NT2/D1 (cell line): ENCODE measurements at regions not wholly inside any gene's neighbourhood (a gene's known extent, or its start where the extent isn't known, plus 50 kb on each side); places are given as distances from the start of the nearest gene placed in this dataset.

ENCODE experiments used
- YY1 ChIP-seq: IDR thresholded peaks from 2 replicates; pipeline ENCODE4 v1.6.1; 2011; ENCODE audit not compliant: insufficient read length, insufficient read depth
- ZNF274 ChIP-seq: IDR thresholded peaks from 2 replicates; pipeline ENCODE4 v1.6.1; 2011; ENCODE audit warnings: mild to moderate bottlenecking, low read depth, low read length

GRCh38 chr1:219352961-219353651, 179.4 kb downstream of the LYPLAL1 start:
- no peak for TF ChIP-seq ZNF274
- TF ChIP-seq YY1 = no peak
